ENCODE measurements at regions not wholly inside any gene's neighbourhood (a gene's known extent, or its start where the extent isn't known, plus 50 kb on each side); places are given as distances from the start of the nearest gene placed in this dataset.

- Histone ChIP-seq H3K36me3 (ENCODE audit: control insufficient read depth in 2 of 2, insufficient read depth in 1 of 2, low read length in 2 of 2) (no peaks in the 10 kb centered on the region), H3K27ac (ENCODE audit: extremely low read depth, low read depth, low read length) (no peak overlapping the region), H3K9me3 (ENCODE audit: control insufficient read depth, insufficient read depth, low read depth, low read length) (no peaks in the 10 kb centered on the region), H3K4me3 (ENCODE audit: low read depth, low read length) (no peak overlapping the region), H3K4me1 (ENCODE audit: control insufficient read depth, insufficient read depth, low read length) (no peaks in the 10 kb centered on the region)
- ChIA-PET CTCF (no interaction called here), POLR2A (no interaction called here)
- TF ChIP-seq ZNF280D (tag by site-specific recombination; IDR thresholded peaks at IDR 0.05) = no peak
- no peak for TF ChIP-seq ZNF121 (tag by site-specific recombination; IDR thresholded peaks at IDR 0.05)
- no peak for TF ChIP-seq ZNF677 (tag by site-specific recombination; IDR thresholded peaks at IDR 0.05)
- no peak for TF ChIP-seq ZFP37 (tag by site-specific recombination; IDR thresholded peaks at IDR 0.05)
- TF ChIP-seq, protein P1, sequence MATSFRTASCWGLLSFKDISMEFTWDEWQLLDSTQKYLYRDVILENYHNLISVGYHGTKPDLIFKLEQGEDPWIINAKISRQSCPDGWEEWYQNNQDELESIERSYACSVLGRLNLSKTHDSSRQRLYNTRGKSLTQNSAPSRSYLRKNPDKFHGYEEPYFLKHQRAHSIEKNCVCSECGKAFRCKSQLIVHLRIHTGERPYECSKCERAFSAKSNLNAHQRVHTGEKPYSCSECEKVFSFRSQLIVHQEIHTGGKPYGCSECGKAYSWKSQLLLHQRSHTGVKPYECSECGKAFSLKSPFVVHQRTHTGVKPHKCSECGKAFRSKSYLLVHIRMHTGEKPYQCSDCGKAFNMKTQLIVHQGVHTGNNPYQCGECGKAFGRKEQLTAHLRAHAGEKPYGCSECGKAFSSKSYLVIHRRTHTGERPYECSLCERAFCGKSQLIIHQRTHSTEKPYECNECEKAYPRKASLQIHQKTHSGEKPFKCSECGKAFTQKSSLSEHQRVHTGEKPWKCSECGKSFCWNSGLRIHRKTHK (tag by site-specific recombination; IDR thresholded peaks at IDR 0.05) = no peak
- no peak for TF ChIP-seq ZNF23 (tag by site-specific recombination; IDR thresholded peaks at IDR 0.05; ENCODE audit: borderline replicate concordance)
- TF ChIP-seq SCRT2 (tag by site-specific recombination; IDR thresholded peaks at IDR 0.05) = peak; percentile 31; the same call in 1 of the 2 replicates
Observed at GRCh38 chr12:88408823-88409222, 171.4 kb downstream of the KITLG start.

DNA sequence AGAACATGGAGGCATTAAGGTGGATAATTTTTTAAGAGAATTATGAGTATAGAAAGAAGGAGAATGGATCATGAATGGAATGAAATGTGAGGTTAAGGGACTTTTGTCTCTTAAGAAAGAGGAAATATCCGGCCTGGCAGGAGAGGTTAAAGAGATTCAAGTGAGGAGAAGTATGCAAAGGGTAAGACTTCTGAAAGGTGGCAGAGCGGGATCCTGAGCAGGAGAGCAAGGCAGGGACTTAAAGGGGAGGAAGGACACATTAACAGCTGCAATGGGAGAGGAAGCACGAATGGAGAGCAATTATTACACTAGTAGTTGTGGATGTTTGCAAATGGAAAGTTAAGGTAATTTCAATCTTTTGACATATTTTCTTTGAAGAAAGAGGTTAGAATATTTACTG is 171.0 kb downstream of the KITLG start:
- POLR2A ChIA-PET = no interaction called here
- no peaks in the 10 kb centered on the region for H3K4me1 ChIP-seq (ENCODE audit: control insufficient read depth, insufficient read depth, low read length)
- no peaks in the 10 kb centered on the region for H3K36me3 ChIP-seq (ENCODE audit: control insufficient read depth in 2 of 2, insufficient read depth in 1 of 2, low read length in 2 of 2)
- CTCF ChIA-PET = no interaction called here
- no peak overlapping the region for H3K27ac ChIP-seq (ENCODE audit: extremely low read depth, low read depth, low read length)
- TF ChIP-seq ZNF211 (tag by site-specific recombination; IDR thresholded peaks at IDR 0.05; ENCODE audit: low read depth) (no peak), ZFP37 (tag by site-specific recombination; IDR thresholded peaks at IDR 0.05) (no peak), IKZF3 (tag by site-specific recombination; IDR thresholded peaks at IDR 0.05) (no peak), ZNF426 (tag by site-specific recombination; IDR thresholded peaks at IDR 0.05) (no peak), ZNF114 (tag by site-specific recombination; IDR thresholded peaks at IDR 0.05) (no peak)
- no peaks in the 10 kb centered on the region for H3K9me3 ChIP-seq (ENCODE audit: control insufficient read depth, insufficient read depth, low read depth, low read length)
- H3K4me3 ChIP-seq (ENCODE audit: low read depth, low read length) = no peak overlapping the region

DNA sequence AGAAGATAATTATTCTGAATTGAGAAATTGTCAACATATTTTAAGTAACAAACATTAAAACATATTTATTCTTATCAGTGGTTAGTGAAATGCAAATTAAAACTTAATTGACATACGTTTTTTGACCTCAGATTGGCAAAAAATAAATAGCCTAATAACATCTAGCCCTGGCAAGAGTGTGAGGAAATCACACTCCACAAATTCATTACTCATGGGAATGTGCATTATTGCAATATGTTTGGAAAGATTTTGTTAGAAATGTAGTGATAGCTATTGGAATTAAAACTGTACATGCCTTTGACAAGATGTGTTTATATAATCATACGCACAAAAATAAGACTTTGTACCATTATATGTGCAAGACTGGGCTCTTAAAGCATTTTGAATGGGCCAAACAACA is 168.6 kb downstream of the KITLG start:
- no peaks in the 10 kb centered on the region for H3K9me3 ChIP-seq (ENCODE audit: control insufficient read depth, insufficient read depth, low read depth, low read length)
- no peak overlapping the region for H3K27ac ChIP-seq (ENCODE audit: extremely low read depth, low read depth, low read length)
- no peak overlapping the region for H3K4me3 ChIP-seq (ENCODE audit: low read depth, low read length)
- no peak for TF ChIP-seq ZBTB10 (tag by site-specific recombination; IDR thresholded peaks at IDR 0.05)
- no peak for TF ChIP-seq ZNF664 (tag by site-specific recombination; IDR thresholded peaks at IDR 0.05)
- TF ChIP-seq BCL6B (tag by site-specific recombination; IDR thresholded peaks at IDR 0.05) = no peak
- no peak for TF ChIP-seq ZNF560 (tag by site-specific recombination; IDR thresholded peaks at IDR 0.05; ENCODE audit: borderline replicate concordance)
- no peak for TF ChIP-seq ZNF777 (tag by site-specific recombination; IDR thresholded peaks at IDR 0.05; ENCODE audit: borderline replicate concordance)
- no peak for TF ChIP-seq ZNF529 (tag by site-specific recombination; IDR thresholded peaks at IDR 0.05; ENCODE audit: insufficient replicate concordance)
- TF ChIP-seq ZNF555 (tag by site-specific recombination; conservative IDR thresholded peaks at IDR 0.05) = no peak
- TF ChIP-seq IKZF3 (tag by site-specific recombination; IDR thresholded peaks at IDR 0.05) = no peak
- ChIA-PET POLR2A (no interaction called here), CTCF (no interaction called here)
- no peaks in the 10 kb centered on the region for H3K36me3 ChIP-seq (ENCODE audit: control insufficient read depth in 2 of 2, insufficient read depth in 1 of 2, low read length in 2 of 2)
- H3K4me1 ChIP-seq (ENCODE audit: control insufficient read depth, insufficient read depth, low read length) = no peaks in the 10 kb centered on the region
